CD4-positive, alpha-beta memory T cell (primary cell): ENCODE measurements at regions not wholly inside any gene's neighbourhood (a gene's known extent, or its start where the extent isn't known, plus 50 kb on each side); places are given as distances from the start of the nearest gene placed in this dataset.

Experiments used
- CTCF ChIA-PET: fragments of 350-600 bp; sonication (Branson Sonifier 250); formaldehyde crosslinking; loops from one replicate; lab custom pipeline; 2021; ENCODE audit warnings: inconsistent platforms; ENCODE audit not compliant: partially characterized antibody; lab: Charles Lee
- POLR2A ChIA-PET: fragments of 350-600 bp; sonication (Branson Sonifier 250); formaldehyde crosslinking; loops from one replicate; lab custom pipeline; 2021; ENCODE audit not compliant: partially characterized antibody; lab: Charles Lee
- DNase-seq, 5 donors: peaks; one replicate each; pipeline versions ENCODE4 v3.0.0 to v3.0.0-alpha.2; 2020 to 2022; ENCODE audit warnings: mixed read lengths in 1 of 5
- H3K27ac ChIP-seq: one replicate; pipeline ENCODE4 v1.7.0; 2013; ENCODE audit warnings: low read depth, low read length
- H3K27me3 ChIP-seq: 2 replicates; pipeline ENCODE4 v1.7.0; 2013; ENCODE audit warnings: mild to moderate bottlenecking, low read length, moderate library complexity; ENCODE audit not compliant: insufficient read depth
- H3K36me3 ChIP-seq: 2 replicates; pipeline ENCODE4 v1.7.0; 2013; ENCODE audit warnings: mild to moderate bottlenecking, low read length, moderate library complexity; ENCODE audit not compliant: insufficient read depth
- H3K4me1 ChIP-seq: 2 replicates; pipeline ENCODE4 v1.7.0; 2013; ENCODE audit warnings: mild to moderate bottlenecking, low read length, moderate library complexity; ENCODE audit not compliant: insufficient read depth
- H3K4me3 ChIP-seq, 2 donors: one replicate each; pipeline ENCODE4 v1.7.0; 2013; ENCODE audit warnings: low read length in 2 of 2, mild to moderate bottlenecking in 1 of 2
- H3K9me3 ChIP-seq, 2 donors: one replicate each; pipeline ENCODE4 v1.7.0; 2013; ENCODE audit warnings: low read length in 2 of 2, control low read depth in 1 of 2; ENCODE audit not compliant: control insufficient read depth in 1 of 2
- H3K27ac Mint-ChIP-seq, 7 donors: one replicate each; pipeline ENCODE4 v1.8.0; 2020 to 2021; ENCODE audit warnings: mixed read lengths in 7 of 7, mild to moderate bottlenecking in 6 of 7, inconsistent platforms in 3 of 7, moderate library complexity in 3 of 7
- H3K27me3 Mint-ChIP-seq, 2 donors: one replicate each; pipeline ENCODE4 v1.8.0; 2020 to 2021; ENCODE audit warnings: mixed read lengths in 2 of 2
- H3K36me3 Mint-ChIP-seq, 2 donors: one replicate each; pipeline ENCODE4 v1.8.0; 2020 to 2021; ENCODE audit warnings: mixed read lengths in 2 of 2, inconsistent platforms in 1 of 2, mild to moderate bottlenecking in 1 of 2
- H3K4me1 Mint-ChIP-seq, 4 donors: one replicate each; pipeline ENCODE4 v1.8.0; 2020 to 2021; ENCODE audit warnings: mixed read lengths in 4 of 4, mild to moderate bottlenecking in 1 of 4
- H3K4me3 Mint-ChIP-seq, 8 donors: one replicate each; pipeline ENCODE4 v1.8.0; 2020 to 2021; ENCODE audit warnings: mixed read lengths in 8 of 8, mild to moderate bottlenecking in 7 of 8, moderate library complexity in 6 of 8, inconsistent platforms in 3 of 8
- H3K9me3 Mint-ChIP-seq, 8 donors: one replicate each; pipeline ENCODE4 v1.8.0; 2020 to 2021; ENCODE audit warnings: mixed read lengths in 8 of 8, mild to moderate bottlenecking in 5 of 8, inconsistent platforms in 3 of 8, moderate library complexity in 1 of 8
- intact Hi-C: fragments of 100-400 bp; cut with micrococcal nuclease; formaldehyde crosslinking; loops from one replicate; pipeline ENCODE4 v1.15.1; 2023

GRCh38 chr17:77535892-77536291 is 395.1 kb downstream of the SEC14L1 start:
- CTCF ChIA-PET = no interaction called here
- H3K4me1 Mint-ChIP-seq = no peaks in the 10 kb centered on the region

GRCh38 chr17:77537566-77537965 is 396.8 kb downstream of the SEC14L1 start:
- peaks cover 6 to 15% of the 10 kb centered on the region in 2 donors for H3K27me3 Mint-ChIP-seq
- Histone ChIP-seq H3K27ac (no peak overlapping the region), H3K4me1 (no peaks in the 10 kb centered on the region), H3K4me3 (no peak overlapping the region), H3K27me3 (peaks cover 7% of the 10 kb centered on the region), H3K36me3 (no peaks in the 10 kb centered on the region), H3K9me3 (no peaks in the 10 kb centered on the region)
- peaks cover 0 to 3% of the 10 kb centered on the region in 2 donors for H3K36me3 Mint-ChIP-seq
- POLR2A ChIA-PET = interaction anchor here (1.0 kb wide), 1 partner anchor 139 kb away, joined by 3 read pairs; no protein-coding TSS in a partner anchor
- no peak overlapping the region for H3K4me3 Mint-ChIP-seq
- no peak for DNase-seq
- peak overlapping the region in 1 of 7 donors; percentile 65 for H3K27ac Mint-ChIP-seq
- intact Hi-C loops = no loop called here
- CTCF ChIA-PET = no interaction called here
- peaks cover 0 to 8% (median 3%) of the 10 kb centered on the region in 8 donors for H3K9me3 Mint-ChIP-seq
- no peaks in the 10 kb centered on the region for H3K4me1 Mint-ChIP-seq

More at GRCh38 chr17:77535892-77536291, 395.1 kb downstream of the SEC14L1 start:
- no peak overlapping the region for H3K4me3 ChIP-seq
- POLR2A ChIA-PET = no interaction called here
- H3K27ac ChIP-seq = no peak overlapping the region
- intact Hi-C loops = no loop called here
- peaks cover 7% of the 10 kb centered on the region for H3K27me3 ChIP-seq
- peak overlapping the region in 1 of 8 donors; percentile 53 for H3K4me3 Mint-ChIP-seq
- H3K9me3 Mint-ChIP-seq = peaks cover 0 to 8% (median 3%) of the 10 kb centered on the region in 8 donors
- peak overlapping the region in 1 of 7 donors; percentile 23 for H3K27ac Mint-ChIP-seq
- peaks cover 0 to 3% of the 10 kb centered on the region in 2 donors for H3K36me3 Mint-ChIP-seq
- no peaks in the 10 kb centered on the region for H3K36me3 ChIP-seq
- peaks cover 6 to 12% of the 10 kb centered on the region in 2 donors for H3K27me3 Mint-ChIP-seq
- no peaks in the 10 kb centered on the region for H3K9me3 ChIP-seq
- H3K4me1 ChIP-seq = no peaks in the 10 kb centered on the region
- no peak for DNase-seq

- H3K27ac ChIP-seq = no peak overlapping the region
- H3K36me3 Mint-ChIP-seq = no peaks in the 10 kb centered on the region
- CTCF ChIA-PET = interaction anchor here (0.7 to 10.3 kb wide), 2 partner anchors 231 to 474 kb away, joined by 3 to 121 read pairs; no protein-coding TSS in a partner anchor
- DNase-seq = no peak
- H3K9me3 ChIP-seq = no peaks in the 10 kb centered on the region
- POLR2A ChIA-PET = no interaction called here
- H3K9me3 Mint-ChIP-seq = no peaks in the 10 kb centered on the region
- peaks cover 6 to 15% of the 10 kb centered on the region in 2 donors for H3K27me3 Mint-ChIP-seq
- no peaks in the 10 kb centered on the region for H3K4me1 ChIP-seq
- intact Hi-C loops = no loop called here
- no peak overlapping the region for H3K27ac Mint-ChIP-seq
- peaks cover 7% of the 10 kb centered on the region for H3K27me3 ChIP-seq
- H3K4me3 ChIP-seq = no peak overlapping the region
- no peaks in the 10 kb centered on the region for H3K36me3 ChIP-seq
- H3K4me3 Mint-ChIP-seq = no peak overlapping the region
- H3K4me1 Mint-ChIP-seq = no peaks in the 10 kb centered on the region
These were observed 399.8 kb downstream of the SEC14L1 start for GRCh38 chr17:77540531-77540930.

- H3K27me3 Mint-ChIP-seq = peaks cover 6 to 18% of the 10 kb centered on the region in 2 donors
- H3K4me3 Mint-ChIP-seq = no peak overlapping the region
- no peaks in the 10 kb centered on the region for H3K9me3 ChIP-seq
- no peak for DNase-seq
- H3K4me1 Mint-ChIP-seq = no peaks in the 10 kb centered on the region
- ChIA-PET POLR2A (no interaction called here), CTCF (interaction anchor here (0.7 to 10.3 kb wide), 3 partner anchors 12 to 474 kb away, joined by 3 to 121 read pairs (median 4); no protein-coding TSS in a partner anchor)
- no peaks in the 10 kb centered on the region for H3K4me1 ChIP-seq
- H3K9me3 Mint-ChIP-seq = no peaks in the 10 kb centered on the region
- H3K36me3 Mint-ChIP-seq = no peaks in the 10 kb centered on the region
- intact Hi-C loops = no loop called here
- no peaks in the 10 kb centered on the region for H3K36me3 ChIP-seq
- H3K27ac Mint-ChIP-seq = no peak overlapping the region
- no peak overlapping the region for H3K4me3 ChIP-seq
- H3K27ac ChIP-seq = no peak overlapping the region
- peaks cover 7% of the 10 kb centered on the region for H3K27me3 ChIP-seq
These were observed 400.2 kb downstream of the SEC14L1 start for GRCh38 chr17:77540975-77541374.

GRCh38 chr17:77542011-77542410 is 401.2 kb downstream of the SEC14L1 start:
- no peaks in the 10 kb centered on the region for H3K4me1 ChIP-seq
- DNase-seq = no peak
- Mint-ChIP-seq H3K27ac (peak overlapping the region in 1 of 7 donors; percentile 9), H3K4me3 (no peak overlapping the region), H3K36me3 (no peaks in the 10 kb centered on the region), H3K27me3 (peaks cover 6 to 18% of the 10 kb centered on the region in 2 donors), H3K9me3 (no peaks in the 10 kb centered on the region), H3K4me1 (no peaks in the 10 kb centered on the region)
- no peaks in the 10 kb centered on the region for H3K36me3 ChIP-seq
- H3K27ac ChIP-seq = no peak overlapping the region
- ChIA-PET POLR2A (interaction anchor here (1.0 to 1.6 kb wide), 3 partner anchors 229 to 479 kb away, joined by 3 to 13 read pairs (median 4); partner anchors contain the start of gene TNRC6C), CTCF (interaction anchor here (1.0 to 10.3 kb wide), 10 partner anchors 9 to 473 kb away, joined by 3 to 121 read pairs (median 4); no protein-coding TSS in a partner anchor)
- no peak overlapping the region for H3K4me3 ChIP-seq
- H3K27me3 ChIP-seq = peaks cover 7% of the 10 kb centered on the region
- no peaks in the 10 kb centered on the region for H3K9me3 ChIP-seq
- intact Hi-C loops = loop anchor here (1.0 kb wide), 3 partner anchors 199 to 472 kb away; no protein-coding TSS in a partner anchor

- ChIA-PET POLR2A (interaction anchor here (0.6 to 1.6 kb wide), 6 partner anchors 124 to 478 kb away, joined by 3 to 13 read pairs (median 3); partner anchors contain the start of gene TNRC6C), CTCF (interaction anchor here (0.7 to 10.3 kb wide), 26 partner anchors 9 to 904 kb away, joined by 3 to 121 read pairs (median 4); no protein-coding TSS in a partner anchor)
- H3K36me3 ChIP-seq = no peaks in the 10 kb centered on the region
- H3K4me3 ChIP-seq = no peak overlapping the region
- Mint-ChIP-seq H3K4me3 (no peak overlapping the region), H3K36me3 (no peaks in the 10 kb centered on the region), H3K27me3 (peaks cover 3 to 14% of the 10 kb centered on the region in 2 donors), H3K27ac (peak overlapping the region in 1 of 7 donors; percentile 9), H3K9me3 (no peaks in the 10 kb centered on the region), H3K4me1 (no peaks in the 10 kb centered on the region)
- DNase-seq = peak; percentile 49 to 60 (median 57)
- H3K4me1 ChIP-seq = no peaks in the 10 kb centered on the region
- no peaks in the 10 kb centered on the region for H3K9me3 ChIP-seq
- no peak overlapping the region for H3K27ac ChIP-seq
- intact Hi-C loops = loop anchor here (1.0 kb wide), 3 partner anchors 198 to 471 kb away; no protein-coding TSS in a partner anchor
- peaks cover 7% of the 10 kb centered on the region for H3K27me3 ChIP-seq
These were observed 402.1 kb downstream of the SEC14L1 start for GRCh38 chr17:77542551-77543490.

GRCh38 chr17:77543801-77544200 is 403.0 kb downstream of the SEC14L1 start:
- H3K4me3 Mint-ChIP-seq = no peak overlapping the region
- Histone ChIP-seq H3K9me3 (no peaks in the 10 kb centered on the region), H3K4me1 (no peaks in the 10 kb centered on the region), H3K4me3 (no peak overlapping the region), H3K36me3 (no peaks in the 10 kb centered on the region), H3K27ac (no peak overlapping the region), H3K27me3 (peaks cover 7% of the 10 kb centered on the region)
- H3K27ac Mint-ChIP-seq = no peak overlapping the region
- H3K9me3 Mint-ChIP-seq = no peaks in the 10 kb centered on the region
- intact Hi-C loops = no loop called here
- POLR2A ChIA-PET = interaction anchor here (1.2 to 1.3 kb wide), 2 partner anchors 123 to 212 kb away, joined by 3 read pairs; no protein-coding TSS in a partner anchor
- CTCF ChIA-PET = interaction anchor here (0.9 to 10.3 kb wide), 8 partner anchors 28 to 471 kb away, joined by 3 to 121 read pairs (median 4); no protein-coding TSS in a partner anchor
- H3K4me1 Mint-ChIP-seq = no peaks in the 10 kb centered on the region
- peaks cover 3 to 11% of the 10 kb centered on the region in 2 donors for H3K27me3 Mint-ChIP-seq
- no peaks in the 10 kb centered on the region for H3K36me3 Mint-ChIP-seq
- no peak for DNase-seq
